ENCODE measurements at regions not wholly inside any gene's neighbourhood (a gene's known extent, or its start where the extent isn't known, plus 50 kb on each side); places are given as distances from the start of the nearest gene placed in this dataset.
"Not testable (repeated sequence)": the region's sequence is repeated elsewhere in the genome, so short reads cannot be mapped to it uniquely, and the experiment has no call there.

- DNase-seq = no peak
Measured at GRCh38 chr6:14873101-14873500, 372.8 kb upstream of the JARID2 start.

GRCh38 chr6:14873781-14874441, 372.0 kb upstream of the JARID2 start:
- DNase-seq = no peak

- peak in 1 of 2 experiments; percentile 21 for DNase-seq
Measured at GRCh38 chr6:14874975-14875480, 370.8 kb upstream of the JARID2 start.

- DNase-seq = no peak
Measured at GRCh38 chr6:14875481-14876063, 370.3 kb upstream of the JARID2 start.

- no peak for DNase-seq
Measured at GRCh38 chr6:14876778-14877613, 368.9 kb upstream of the JARID2 start.

GRCh38 chr6:14877758-14878157, 368.1 kb upstream of the JARID2 start:
- DNase-seq = no peak

DNA sequence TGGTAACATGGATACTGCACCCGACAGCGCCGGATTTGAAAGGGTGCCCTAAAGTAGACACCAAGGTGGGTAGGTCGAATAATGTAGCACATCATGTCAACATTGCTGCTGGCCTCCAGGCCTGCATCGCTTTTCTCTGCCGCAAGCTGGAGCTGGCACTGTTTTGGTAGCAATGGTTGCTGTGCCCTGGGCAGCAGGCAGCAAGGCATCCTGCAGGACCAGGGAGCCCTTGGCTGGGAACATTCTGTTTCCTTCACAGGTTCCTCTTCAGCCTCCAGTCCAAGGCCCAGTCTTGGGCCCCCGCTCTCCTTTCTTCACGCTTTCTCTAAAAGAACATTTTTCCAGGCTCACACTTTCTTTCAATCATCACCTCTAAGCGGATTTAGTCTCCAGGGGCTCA, 365.8 kb upstream of the JARID2 start:
- no peak for DNase-seq

DNA sequence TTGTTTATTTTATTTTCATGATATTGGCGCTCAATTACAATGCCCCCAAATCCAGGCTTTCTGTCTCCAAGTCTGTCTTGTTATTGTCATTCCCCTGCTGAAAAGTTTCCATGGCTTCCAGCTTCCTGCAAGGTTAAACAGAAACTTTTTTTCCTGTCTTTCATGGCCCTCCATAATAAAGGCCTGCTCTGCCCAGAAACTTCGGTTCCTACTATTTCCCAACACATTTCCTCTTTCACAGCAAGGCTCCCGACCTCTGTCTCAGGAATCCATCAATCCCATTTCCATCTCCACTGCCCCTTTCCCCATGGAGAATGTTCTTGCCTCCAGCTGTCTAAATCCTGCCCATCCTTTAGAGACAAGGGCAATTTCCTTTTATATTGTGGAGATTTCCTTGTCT, 365.2 kb upstream of the JARID2 start:
- DNase-seq = no peak

GRCh38 chr6:14881398-14881797, 364.5 kb upstream of the JARID2 start:
- no peak for DNase-seq

GRCh38 chr6:14882394-14883026, 363.4 kb upstream of the JARID2 start:
- no peak for DNase-seq

DNA sequence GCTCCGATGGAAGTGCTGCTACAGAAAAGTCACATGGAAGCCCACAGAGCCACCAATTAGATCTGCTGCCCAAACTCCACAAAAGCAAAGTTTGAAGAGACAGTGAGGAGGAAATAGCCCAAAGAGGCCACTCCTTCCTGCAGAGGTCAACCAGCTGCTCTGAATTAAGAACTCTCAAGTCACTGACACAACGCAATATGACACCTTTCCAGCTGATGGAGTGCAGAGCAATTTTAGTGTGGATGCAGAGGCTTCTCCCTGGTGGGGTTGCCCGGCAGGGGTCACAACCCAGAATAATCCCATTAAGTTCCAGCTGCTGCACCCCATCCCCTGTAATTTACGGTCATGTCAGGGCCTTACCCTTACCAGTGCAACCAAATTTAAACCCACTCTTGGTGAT, 361.9 kb upstream of the JARID2 start:
- DNase-seq = peak; percentile 37 to 80

GRCh38 chr6:14885498-14885897, 360.4 kb upstream of the JARID2 start:
- DNase-seq = no peak

DNA sequence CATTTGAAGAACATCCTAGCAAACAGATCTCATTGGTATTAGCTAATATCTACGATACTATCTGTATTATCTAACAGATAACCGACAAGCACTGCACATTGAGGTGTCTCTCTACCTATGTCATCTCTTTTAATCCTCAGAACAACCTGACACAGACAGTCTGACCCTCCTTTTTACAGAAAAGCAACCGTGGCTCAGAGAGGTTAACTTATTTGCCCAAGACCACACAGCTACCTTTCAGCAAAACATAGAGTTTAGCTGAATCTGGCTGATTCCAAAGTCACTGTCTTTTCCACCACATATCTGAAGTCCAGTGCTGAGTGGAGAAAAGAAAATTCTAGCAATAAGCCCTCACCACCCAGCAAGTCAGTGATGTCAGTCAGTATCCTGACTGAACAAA, 358.7 kb upstream of the JARID2 start:
- DNase-seq = no peak

DNA sequence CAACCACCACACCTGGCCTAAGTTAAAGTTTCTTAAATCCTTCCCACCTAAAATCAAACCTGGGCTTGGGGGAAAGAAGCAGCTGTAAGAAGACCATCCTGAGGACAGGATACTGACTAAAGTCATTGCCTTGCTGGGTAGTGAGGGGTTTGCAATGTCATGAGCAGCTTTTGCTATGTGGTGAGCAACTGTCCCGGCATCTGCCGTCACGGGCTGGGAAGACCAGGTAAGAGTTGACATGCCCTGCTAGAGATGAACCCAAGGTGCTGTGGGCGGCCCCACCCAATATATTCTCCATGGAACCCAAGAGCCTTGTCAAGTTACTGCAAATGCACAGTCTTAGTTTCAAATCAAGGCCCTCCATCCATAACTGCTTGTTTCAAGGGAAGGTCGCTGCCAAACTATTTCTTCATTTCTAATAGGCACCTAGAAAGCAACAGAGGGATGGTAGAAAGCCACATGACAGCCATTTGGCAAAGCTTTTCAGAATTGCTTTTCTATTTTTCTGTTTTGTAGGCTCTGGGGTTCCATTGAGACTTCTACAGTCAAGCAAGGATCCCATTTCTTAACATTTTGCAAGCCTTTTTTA, 357.8 kb upstream of the JARID2 start:
- DNase-seq = no peak

- no peak for DNase-seq
Measured at GRCh38 chr6:14888575-14889000, 357.3 kb upstream of the JARID2 start.

- DNase-seq = no peak
Measured at GRCh38 chr6:14889188-14889587, 356.7 kb upstream of the JARID2 start.

DNA sequence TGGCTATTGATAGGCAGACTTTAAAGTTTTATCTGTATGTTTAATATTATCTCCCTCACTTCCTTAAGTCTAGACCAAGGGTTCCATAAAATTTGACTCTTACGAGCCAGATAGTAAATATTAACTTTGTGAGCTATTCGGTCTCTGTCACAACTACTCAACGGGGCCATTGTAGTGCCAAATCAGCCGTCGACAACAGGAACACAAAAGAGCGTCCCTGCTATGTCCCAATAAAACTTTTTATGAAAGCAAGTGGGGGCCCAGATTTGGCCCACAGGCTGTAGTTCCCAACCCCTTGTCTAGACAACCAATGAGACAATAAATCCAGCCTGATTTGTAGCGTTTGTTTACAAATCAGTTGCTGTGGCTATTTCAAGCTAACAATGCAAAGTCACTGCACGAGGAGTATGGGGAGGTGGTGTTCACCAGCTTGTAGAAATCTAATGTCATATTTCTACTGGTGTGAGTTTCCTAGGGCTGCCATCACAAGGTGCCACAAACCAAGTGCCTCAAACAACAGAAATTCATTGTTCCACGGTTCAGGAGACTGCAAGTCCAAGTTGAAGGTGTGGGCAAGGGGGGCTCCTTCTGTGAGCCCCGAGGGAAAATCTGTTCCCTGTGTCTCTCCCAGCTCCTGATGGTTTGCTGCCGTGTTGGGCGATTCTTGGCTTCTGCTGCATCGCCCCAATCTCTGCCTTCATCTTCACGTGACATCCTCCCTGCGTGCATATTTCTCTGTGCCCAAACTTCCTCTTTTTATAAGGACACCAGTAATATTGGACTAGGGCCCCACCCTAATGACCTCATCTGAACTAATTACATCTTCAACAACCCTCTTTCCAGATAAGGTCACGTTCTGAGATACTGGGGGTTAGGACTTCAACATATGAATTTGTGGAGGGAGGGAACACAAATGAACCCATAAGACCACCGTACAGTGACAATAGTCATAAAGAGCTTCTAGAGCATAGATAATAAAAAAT, 356.0 kb upstream of the JARID2 start:
- DNase-seq = no peak

DNA sequence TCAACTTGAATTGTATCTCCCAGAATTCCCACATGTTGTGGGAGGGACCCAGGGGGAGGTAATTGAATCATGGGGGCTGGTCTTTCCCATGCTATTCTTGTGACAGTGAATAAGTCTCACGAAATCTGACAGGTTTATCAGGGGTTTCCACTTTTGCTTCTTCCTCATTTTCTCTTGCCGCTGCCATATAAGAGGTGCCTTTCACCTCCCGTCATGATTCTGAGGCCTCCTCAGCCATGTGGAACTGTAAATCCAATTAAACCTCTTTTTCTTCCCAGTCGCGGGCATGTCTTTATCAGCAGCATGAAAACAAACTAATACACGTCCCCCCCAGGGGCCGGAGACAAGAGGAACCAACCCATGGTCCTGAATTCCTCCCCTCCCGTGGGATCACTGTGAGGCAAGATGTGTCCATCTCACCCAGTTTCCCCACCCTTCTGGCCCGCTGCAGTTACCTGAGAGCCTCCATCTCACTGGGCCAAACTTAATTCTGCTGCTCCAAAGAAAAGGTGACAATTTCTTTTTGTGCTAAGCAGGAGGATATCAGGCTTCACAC, 354.0 kb upstream of the JARID2 start:
- DNase-seq = not testable (repeated sequence)

GRCh38 chr6:14894105-14894504, 351.8 kb upstream of the JARID2 start:
- no peak for DNase-seq

- DNase-seq = no peak
Measured at GRCh38 chr6:14896475-14896874, 349.4 kb upstream of the JARID2 start.

DNA sequence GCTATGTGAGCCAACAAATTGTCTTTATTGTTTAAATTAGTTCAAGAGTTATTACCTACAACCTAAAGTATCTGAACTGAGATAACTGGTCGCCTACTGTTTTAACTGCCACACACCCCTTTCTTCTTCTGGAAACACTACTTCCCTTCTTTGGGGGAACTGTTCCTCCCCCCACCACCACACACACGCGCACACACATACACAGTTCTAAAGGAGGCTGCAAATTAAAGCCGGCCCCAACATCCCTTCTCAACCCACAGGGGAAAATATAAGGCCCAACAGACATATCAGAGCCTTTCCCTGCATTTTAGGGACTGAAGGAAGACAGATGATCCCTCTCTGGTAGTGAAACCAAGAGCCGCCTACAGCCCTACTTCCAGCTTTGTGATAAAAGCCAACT, 348.0 kb upstream of the JARID2 start:
- no peak for DNase-seq

All from NCI-H524 (cell line).